ENCODE measurements at regions not wholly inside any gene's neighbourhood (a gene's known extent, or its start where the extent isn't known, plus 50 kb on each side); places are given as distances from the start of the nearest gene placed in this dataset.
"Not testable (repeated sequence)": the region's sequence is repeated elsewhere in the genome, so short reads cannot be mapped to it uniquely, and the experiment has no call there.

DNA sequence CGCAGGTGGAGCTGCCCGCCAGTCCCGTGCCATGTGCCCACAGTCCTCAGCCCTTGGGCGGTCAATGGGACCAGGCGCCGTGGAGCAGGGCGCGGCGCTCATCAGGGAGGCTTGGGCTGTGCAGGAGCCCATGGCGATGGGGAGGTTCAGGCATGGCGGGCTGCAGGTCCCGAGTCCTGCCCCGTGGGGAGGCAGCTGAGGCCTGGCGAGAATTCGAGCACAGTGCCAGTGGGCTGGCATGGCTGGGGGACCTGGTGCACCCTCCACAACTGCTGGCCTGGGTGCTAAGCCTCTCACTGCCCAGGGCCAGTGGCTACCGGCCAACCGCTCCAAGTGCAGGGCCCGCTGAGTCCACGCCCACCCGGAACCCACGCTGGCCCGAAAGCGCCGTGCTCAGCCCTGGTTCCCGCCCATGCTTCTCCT lies 646.5 kb downstream of the GABRG1 start:
- H3K27ac Mint-ChIP-seq: no peak overlapping the region
- CTCF ChIA-PET: no interaction called here
- DNase-seq (no peak), ATAC-seq (ENCODE audit: low read depth) (no peak)
- H3K4me3 Mint-ChIP-seq: no peak overlapping the region
- intact Hi-C loops (cut with micrococcal nuclease): loop anchor here (5.0 kb wide), 1 partner anchor 925 kb away; no protein-coding TSS in a partner anchor
- H3K27me3 Mint-ChIP-seq: no peaks in the 10 kb centered on the region
- TF ChIP-seq, protein P1, sequence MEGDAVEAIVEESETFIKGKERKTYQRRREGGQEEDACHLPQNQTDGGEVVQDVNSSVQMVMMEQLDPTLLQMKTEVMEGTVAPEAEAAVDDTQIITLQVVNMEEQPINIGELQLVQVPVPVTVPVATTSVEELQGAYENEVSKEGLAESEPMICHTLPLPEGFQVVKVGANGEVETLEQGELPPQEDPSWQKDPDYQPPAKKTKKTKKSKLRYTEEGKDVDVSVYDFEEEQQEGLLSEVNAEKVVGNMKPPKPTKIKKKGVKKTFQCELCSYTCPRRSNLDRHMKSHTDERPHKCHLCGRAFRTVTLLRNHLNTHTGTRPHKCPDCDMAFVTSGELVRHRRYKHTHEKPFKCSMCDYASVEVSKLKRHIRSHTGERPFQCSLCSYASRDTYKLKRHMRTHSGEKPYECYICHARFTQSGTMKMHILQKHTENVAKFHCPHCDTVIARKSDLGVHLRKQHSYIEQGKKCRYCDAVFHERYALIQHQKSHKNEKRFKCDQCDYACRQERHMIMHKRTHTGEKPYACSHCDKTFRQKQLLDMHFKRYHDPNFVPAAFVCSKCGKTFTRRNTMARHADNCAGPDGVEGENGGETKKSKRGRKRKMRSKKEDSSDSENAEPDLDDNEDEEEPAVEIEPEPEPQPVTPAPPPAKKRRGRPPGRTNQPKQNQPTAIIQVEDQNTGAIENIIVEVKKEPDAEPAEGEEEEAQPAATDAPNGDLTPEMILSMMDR (IDR thresholded peaks at IDR 0.05): no peak
- peaks cover 5% of the 10 kb centered on the region for H3K9me3 Mint-ChIP-seq
- H3K36me3 Mint-ChIP-seq (ENCODE audit: low read depth): no peaks in the 10 kb centered on the region
- POLR2A ChIA-PET: no interaction called here
- no peaks in the 10 kb centered on the region for H3K4me1 Mint-ChIP-seq

DNA sequence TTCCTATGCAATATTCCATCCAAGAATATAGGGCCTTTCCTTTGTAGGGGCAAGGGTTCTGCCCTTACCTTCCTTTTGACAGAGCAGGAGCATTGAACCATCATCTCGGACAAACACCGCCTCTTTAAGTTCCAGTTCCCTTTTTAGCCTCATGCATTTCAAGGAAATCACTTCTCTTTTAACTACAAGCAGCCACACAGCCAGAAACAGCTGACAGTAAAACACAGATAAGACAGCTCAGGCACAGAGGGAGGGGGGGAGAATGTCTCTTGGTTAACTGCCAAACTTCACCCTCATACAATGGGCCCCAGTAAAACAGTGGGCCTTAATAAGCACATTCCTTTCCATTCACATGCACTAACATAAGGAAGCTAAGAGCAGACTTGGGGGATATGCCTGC lies 648.3 kb downstream of the GABRG1 start:
- Mint-ChIP-seq H3K9me3 (peaks cover 5% of the 10 kb centered on the region), H3K36me3 (ENCODE audit: low read depth) (no peaks in the 10 kb centered on the region), H3K4me1 (no peaks in the 10 kb centered on the region), H3K4me3 (no peak overlapping the region), H3K27me3 (no peaks in the 10 kb centered on the region), H3K27ac (no peak overlapping the region)
- ChIA-PET POLR2A (no interaction called here), CTCF (no interaction called here)
- TF ChIP-seq, protein P1 (IDR thresholded peaks at IDR 0.05): no peak
- DNase-seq (no peak), ATAC-seq (ENCODE audit: low read depth) (no peak)
- intact Hi-C loops (cut with micrococcal nuclease): loop anchor here (5.0 kb wide), 1 partner anchor 923 kb away; no protein-coding TSS in a partner anchor

DNA sequence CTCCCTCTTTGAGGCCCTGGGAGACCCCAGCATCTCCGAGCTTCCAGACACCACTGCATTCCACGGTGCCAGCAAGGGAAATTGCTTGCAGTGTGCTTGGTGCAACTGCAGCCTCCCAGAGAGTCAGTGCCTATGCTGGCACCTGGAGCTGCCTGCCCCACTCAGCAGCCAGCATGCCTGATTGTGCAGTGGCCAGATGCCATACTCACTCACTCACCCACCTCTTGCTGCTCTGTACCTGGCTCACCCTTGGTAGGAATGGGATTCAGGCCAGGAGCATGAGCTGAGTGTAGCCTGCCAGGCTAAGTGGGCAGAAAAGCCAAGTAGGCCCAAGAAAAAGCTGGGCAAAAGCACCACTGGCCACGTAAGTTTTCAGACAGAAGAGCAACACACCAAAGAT lies 651.4 kb downstream of the GABRG1 start:
- no peak overlapping the region for H3K4me3 Mint-ChIP-seq
- CTCF ChIA-PET: no interaction called here
- no peaks in the 10 kb centered on the region for H3K4me1 Mint-ChIP-seq
- no peak for DNase-seq
- no peak overlapping the region for H3K27ac Mint-ChIP-seq
- TF ChIP-seq, protein P1 (IDR thresholded peaks at IDR 0.05): no peak
- intact Hi-C loops (cut with micrococcal nuclease): no loop called here
- H3K9me3 Mint-ChIP-seq: peaks cover 5% of the 10 kb centered on the region
- no peak for ATAC-seq (ENCODE audit: low read depth)
- POLR2A ChIA-PET: no interaction called here
- H3K36me3 Mint-ChIP-seq (ENCODE audit: low read depth): no peaks in the 10 kb centered on the region
- H3K27me3 Mint-ChIP-seq: no peaks in the 10 kb centered on the region

DNA sequence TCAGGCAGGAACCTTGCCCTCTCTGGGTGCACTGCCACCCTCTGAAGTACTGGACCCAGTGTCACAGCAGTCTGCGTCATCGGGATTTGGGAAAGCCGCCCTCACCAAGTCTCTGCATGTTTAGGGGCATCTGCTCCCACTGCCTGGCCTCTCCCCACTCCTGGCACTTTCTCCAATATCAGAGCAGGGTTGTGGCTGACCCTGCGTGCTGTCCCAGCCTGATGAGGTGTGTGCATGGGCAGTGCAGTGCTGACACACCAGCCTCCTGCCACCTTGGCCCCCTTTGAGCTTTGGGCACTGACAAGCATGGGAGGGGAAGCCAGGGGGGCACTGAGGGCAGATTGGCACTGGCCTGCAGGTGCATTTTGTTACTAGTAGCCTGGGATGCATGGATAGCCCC lies 652.5 kb downstream of the GABRG1 start:
- POLR2A ChIA-PET: no interaction called here
- Mint-ChIP-seq H3K36me3 (ENCODE audit: low read depth) (no peaks in the 10 kb centered on the region), H3K27ac (no peak overlapping the region), H3K27me3 (no peaks in the 10 kb centered on the region), H3K4me1 (no peaks in the 10 kb centered on the region), H3K9me3 (peaks cover 5% of the 10 kb centered on the region), H3K4me3 (no peak overlapping the region)
- no peak for ATAC-seq (ENCODE audit: low read depth)
- CTCF ChIA-PET: no interaction called here
- TF ChIP-seq, protein P1 (IDR thresholded peaks at IDR 0.05): no peak
- intact Hi-C loops (cut with micrococcal nuclease): no loop called here
- DNase-seq: no peak

DNA sequence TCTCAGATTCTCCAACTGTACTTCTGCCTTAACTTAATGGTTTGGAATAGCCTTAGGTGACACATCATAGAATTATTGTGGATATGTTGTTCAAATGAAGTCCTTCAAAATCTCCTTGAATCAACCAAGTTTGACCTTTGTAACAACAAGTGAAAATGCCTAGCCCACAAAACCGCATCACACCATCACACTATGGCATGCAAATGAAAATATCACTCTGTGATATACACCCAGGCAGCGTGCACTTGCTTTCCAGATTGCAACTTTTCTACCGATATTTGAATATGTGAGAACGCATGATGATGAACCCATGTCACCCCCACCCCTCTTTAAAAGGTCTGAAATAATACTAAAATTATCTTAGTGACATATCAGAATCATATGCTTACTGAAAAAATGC lies 656.7 kb downstream of the GABRG1 start:
- ChIA-PET POLR2A (no interaction called here), CTCF (no interaction called here)
- Mint-ChIP-seq H3K4me1 (no peaks in the 10 kb centered on the region), H3K4me3 (no peak overlapping the region), H3K27ac (no peak overlapping the region), H3K36me3 (ENCODE audit: low read depth) (no peaks in the 10 kb centered on the region), H3K9me3 (no peaks in the 10 kb centered on the region), H3K27me3 (no peaks in the 10 kb centered on the region)
- DNase-seq (no peak), ATAC-seq (ENCODE audit: low read depth) (no peak)
- intact Hi-C loops (cut with micrococcal nuclease): no loop called here
- TF ChIP-seq, protein P1 (IDR thresholded peaks at IDR 0.05): no peak

DNA sequence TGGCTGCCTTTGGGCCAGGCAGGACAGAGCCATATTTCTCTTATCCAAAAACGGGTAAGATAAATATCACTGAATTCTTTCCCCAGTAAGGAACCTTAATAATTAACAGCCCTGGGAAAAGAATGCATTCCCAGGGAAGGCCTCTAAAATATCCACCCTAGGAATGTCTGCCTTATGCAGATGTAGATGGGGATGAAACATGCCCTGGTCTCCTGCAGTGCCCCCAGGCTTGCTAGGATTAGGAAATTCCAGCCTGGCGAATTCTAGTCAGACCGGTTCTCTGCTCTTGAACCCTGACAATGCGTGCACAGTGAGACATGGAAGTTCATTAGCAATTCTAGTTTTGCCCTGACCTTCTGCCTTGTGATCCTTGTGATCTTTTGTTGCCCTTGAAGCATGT lies 663.7 kb downstream of the GABRG1 start:
- H3K27me3 Mint-ChIP-seq; DNase-seq; H3K27ac Mint-ChIP-seq; POLR2A ChIA-PET; H3K36me3 Mint-ChIP-seq (ENCODE audit: low read depth); CTCF ChIA-PET; H3K9me3 Mint-ChIP-seq; intact Hi-C loops (cut with micrococcal nuclease); H3K4me3 Mint-ChIP-seq; H3K4me1 Mint-ChIP-seq; ATAC-seq (ENCODE audit: low read depth): not testable (repeated sequence)
